ENCODE measurements at regions not wholly inside any gene's neighbourhood (a gene's known extent, or its start where the extent isn't known, plus 50 kb on each side); places are given as distances from the start of the nearest gene placed in this dataset.

DNA sequence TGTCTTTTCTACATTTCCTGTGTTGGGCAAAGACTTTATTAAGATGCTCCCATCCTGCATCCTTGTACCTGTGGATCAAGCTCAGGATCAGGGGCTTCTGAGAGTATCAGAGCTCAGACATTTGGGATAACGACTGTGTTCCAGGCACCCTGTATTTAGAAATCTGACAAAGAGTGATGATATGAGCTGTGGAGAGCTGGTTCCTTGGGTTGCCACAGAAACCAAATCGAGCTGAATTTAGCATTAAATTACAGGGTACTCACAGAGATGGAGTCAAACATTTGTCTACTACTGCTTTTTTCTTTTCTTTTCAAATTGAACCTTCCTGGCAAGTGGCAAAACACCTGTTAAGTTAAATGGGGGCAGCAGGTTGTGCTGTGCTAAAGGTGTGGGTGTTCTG is 110.6 kb downstream of the XCL2 start (continued):
- TF ChIP-seq, protein P1, sequence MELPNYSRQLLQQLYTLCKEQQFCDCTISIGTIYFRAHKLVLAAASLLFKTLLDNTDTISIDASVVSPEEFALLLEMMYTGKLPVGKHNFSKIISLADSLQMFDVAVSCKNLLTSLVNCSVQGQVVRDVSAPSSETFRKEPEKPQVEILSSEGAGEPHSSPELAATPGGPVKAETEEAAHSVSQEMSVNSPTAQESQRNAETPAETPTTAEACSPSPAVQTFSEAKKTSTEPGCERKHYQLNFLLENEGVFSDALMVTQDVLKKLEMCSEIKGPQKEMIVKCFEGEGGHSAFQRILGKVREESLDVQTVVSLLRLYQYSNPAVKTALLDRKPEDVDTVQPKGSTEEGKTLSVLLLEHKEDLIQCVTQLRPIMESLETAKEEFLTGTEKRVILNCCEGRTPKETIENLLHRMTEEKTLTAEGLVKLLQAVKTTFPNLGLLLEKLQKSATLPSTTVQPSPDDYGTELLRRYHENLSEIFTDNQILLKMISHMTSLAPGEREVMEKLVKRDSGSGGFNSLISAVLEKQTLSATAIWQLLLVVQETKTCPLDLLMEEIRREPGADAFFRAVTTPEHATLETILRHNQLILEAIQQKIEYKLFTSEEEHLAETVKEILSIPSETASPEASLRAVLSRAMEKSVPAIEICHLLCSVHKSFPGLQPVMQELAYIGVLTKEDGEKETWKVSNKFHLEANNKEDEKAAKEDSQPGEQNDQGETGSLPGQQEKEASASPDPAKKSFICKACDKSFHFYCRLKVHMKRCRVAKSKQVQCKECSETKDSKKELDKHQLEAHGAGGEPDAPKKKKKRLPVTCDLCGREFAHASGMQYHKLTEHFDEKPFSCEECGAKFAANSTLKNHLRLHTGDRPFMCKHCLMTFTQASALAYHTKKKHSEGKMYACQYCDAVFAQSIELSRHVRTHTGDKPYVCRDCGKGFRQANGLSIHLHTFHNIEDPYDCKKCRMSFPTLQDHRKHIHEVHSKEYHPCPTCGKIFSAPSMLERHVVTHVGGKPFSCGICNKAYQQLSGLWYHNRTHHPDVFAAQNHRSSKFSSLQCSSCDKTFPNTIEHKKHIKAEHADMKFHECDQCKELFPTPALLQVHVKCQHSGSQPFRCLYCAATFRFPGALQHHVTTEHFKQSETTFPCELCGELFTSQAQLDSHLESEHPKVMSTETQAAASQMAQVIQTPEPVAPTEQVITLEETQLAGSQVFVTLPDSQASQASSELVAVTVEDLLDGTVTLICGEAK (IDR thresholded peaks at IDR 0.05; ENCODE audit: borderline replicate concordance): no peak
- no peak for TF ChIP-seq TCF7 (IDR thresholded peaks at IDR 0.05; ENCODE audit: borderline replicate concordance)
- TF ChIP-seq, protein P2, sequence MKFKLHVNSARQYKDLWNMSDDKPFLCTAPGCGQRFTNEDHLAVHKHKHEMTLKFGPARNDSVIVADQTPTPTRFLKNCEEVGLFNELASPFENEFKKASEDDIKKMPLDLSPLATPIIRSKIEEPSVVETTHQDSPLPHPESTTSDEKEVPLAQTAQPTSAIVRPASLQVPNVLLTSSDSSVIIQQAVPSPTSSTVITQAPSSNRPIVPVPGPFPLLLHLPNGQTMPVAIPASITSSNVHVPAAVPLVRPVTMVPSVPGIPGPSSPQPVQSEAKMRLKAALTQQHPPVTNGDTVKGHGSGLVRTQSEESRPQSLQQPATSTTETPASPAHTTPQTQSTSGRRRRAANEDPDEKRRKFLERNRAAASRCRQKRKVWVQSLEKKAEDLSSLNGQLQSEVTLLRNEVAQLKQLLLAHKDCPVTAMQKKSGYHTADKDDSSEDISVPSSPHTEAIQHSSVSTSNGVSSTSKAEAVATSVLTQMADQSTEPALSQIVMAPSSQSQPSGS (IDR thresholded peaks at IDR 0.05; ENCODE audit: low read length): no peak

DNA sequence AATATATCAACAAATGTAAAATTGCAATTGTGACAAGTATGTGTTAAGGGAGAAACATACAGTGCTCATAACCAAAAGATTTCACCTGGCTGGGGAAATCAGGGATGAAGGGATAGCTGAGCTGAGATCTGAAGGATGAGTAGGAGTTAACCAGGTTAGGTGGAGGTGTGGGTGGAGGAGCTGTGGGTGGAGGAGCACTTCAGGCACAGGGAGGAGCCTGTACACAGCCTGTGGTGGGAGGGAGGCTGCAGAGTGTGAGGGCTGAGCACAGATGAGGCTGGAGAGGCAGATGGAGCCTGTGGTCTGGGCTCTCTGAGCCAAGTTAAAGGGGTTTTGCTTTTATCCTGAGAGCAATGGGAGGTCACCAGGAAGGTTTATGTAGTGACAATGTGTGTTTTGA is 111.9 kb downstream of the XCL2 start:
- FAIRE-seq (no peak), DNase-seq (ENCODE audit: low read depth, low spot score) (no peak), ATAC-seq (no peak)
- Histone ChIP-seq H3K27me3 (replicated peaks in 1 of 2; ENCODE audit: control insufficient read depth in 2 of 2, insufficient read depth in 2 of 2, low read length in 1 of 2) (no peaks in the 10 kb centered on the region; a peak in 2 of 4 replicates), H3K9ac (ENCODE audit: control insufficient read depth, insufficient read depth, low read length) (no peak overlapping the region), H3K4me3 (no peak overlapping the region), H3K36me3 (ENCODE audit: control insufficient read depth in 2 of 2, insufficient read depth in 2 of 2, low read length in 1 of 2) (no peaks in the 10 kb centered on the region), H2AFZ (ENCODE audit: control insufficient read depth, low read depth, low read length) (no peak overlapping the region), H3K4me1 (ENCODE audit: control insufficient read depth, insufficient read depth, low read length) (no peaks in the 10 kb centered on the region), H3K79me2 (ENCODE audit: control insufficient read depth, insufficient read depth, low read length) (no peaks in the 10 kb centered on the region), H4K20me1 (ENCODE audit: control insufficient read depth, insufficient read depth) (no peaks in the 10 kb centered on the region), H3K9me3 (replicated peaks; ENCODE audit: control insufficient read depth, insufficient read depth, low read length) (no peaks in the 10 kb centered on the region), H3K4me2 (ENCODE audit: control insufficient read depth, insufficient read depth) (no peak overlapping the region), H3K27ac (ENCODE audit: control insufficient read depth, insufficient read depth) (no peak overlapping the region)
- in situ Hi-C loops (cut with MboI) (loop anchor here (10.0 kb wide), 1 partner anchor 913 kb away; no protein-coding TSS in a partner anchor), intact Hi-C loops (cut with micrococcal nuclease; ENCODE audit: unreplicated experiment) (loop anchor here (10.0 kb wide), 1 partner anchor 703 kb away; no protein-coding TSS in a partner anchor)
- ChIA-PET CTCF (interaction anchor here (0.6 to 1.2 kb wide), 3 partner anchors 22 to 377 kb away, joined by 3 to 7 read pairs (median 5); no protein-coding TSS in a partner anchor), SMC1A (ENCODE audit: uncharacterized antibody, unreplicated experiment) (interaction anchor here (0.6 to 1.1 kb wide), 5 partner anchors 9 to 1366 kb away, joined by 3 to 5 read pairs (median 3); no protein-coding TSS in a partner anchor), RAD21 (ENCODE audit: unreplicated experiment) (interaction anchor here (0.7 to 1.4 kb wide), 5 partner anchors 62 to 172 kb away, joined by 3 to 13 read pairs (median 4); no protein-coding TSS in a partner anchor), POLR2A (no interaction called here)
- BruUV-seq (replicated peaks): no TSS peak
- TF ChIP-seq SMARCA5 (IDR thresholded peaks at IDR 0.05) (no peak), EED (IDR thresholded peaks at IDR 0.05; ENCODE audit: low read depth) (no peak), NR2C2 (IDR thresholded peaks at IDR 0.05; ENCODE audit: borderline replicate concordance, control insufficient read depth, insufficient read length, low read depth) (no peak), TARDBP (IDR thresholded peaks at IDR 0.05; ENCODE audit: borderline replicate concordance) (no peak), ZZZ3 (IDR thresholded peaks at IDR 0.05; ENCODE audit: control insufficient read depth, insufficient read length, low read depth) (no peak), RAD51 (IDR thresholded peaks at IDR 0.05) (no peak), ZNF622 (IDR thresholded peaks at IDR 0.05) (no peak), CHD2 (IDR thresholded peaks at IDR 0.05; ENCODE audit: borderline replicate concordance, low read depth, low read length) (no peak), RUNX3 (IDR thresholded peaks at IDR 0.05; ENCODE audit: low read length) (no peak), BHLHE40 (IDR thresholded peaks at IDR 0.05; ENCODE audit: borderline replicate concordance in 1 of 2, low read depth in 2 of 2, low read length in 1 of 2) (no peak), EGR1 (IDR thresholded peaks at IDR 0.05; ENCODE audit: borderline replicate concordance in 1 of 2, low read depth in 2 of 2, low read length in 2 of 2) (no peak)
- TF ChIP-seq, protein P3, sequence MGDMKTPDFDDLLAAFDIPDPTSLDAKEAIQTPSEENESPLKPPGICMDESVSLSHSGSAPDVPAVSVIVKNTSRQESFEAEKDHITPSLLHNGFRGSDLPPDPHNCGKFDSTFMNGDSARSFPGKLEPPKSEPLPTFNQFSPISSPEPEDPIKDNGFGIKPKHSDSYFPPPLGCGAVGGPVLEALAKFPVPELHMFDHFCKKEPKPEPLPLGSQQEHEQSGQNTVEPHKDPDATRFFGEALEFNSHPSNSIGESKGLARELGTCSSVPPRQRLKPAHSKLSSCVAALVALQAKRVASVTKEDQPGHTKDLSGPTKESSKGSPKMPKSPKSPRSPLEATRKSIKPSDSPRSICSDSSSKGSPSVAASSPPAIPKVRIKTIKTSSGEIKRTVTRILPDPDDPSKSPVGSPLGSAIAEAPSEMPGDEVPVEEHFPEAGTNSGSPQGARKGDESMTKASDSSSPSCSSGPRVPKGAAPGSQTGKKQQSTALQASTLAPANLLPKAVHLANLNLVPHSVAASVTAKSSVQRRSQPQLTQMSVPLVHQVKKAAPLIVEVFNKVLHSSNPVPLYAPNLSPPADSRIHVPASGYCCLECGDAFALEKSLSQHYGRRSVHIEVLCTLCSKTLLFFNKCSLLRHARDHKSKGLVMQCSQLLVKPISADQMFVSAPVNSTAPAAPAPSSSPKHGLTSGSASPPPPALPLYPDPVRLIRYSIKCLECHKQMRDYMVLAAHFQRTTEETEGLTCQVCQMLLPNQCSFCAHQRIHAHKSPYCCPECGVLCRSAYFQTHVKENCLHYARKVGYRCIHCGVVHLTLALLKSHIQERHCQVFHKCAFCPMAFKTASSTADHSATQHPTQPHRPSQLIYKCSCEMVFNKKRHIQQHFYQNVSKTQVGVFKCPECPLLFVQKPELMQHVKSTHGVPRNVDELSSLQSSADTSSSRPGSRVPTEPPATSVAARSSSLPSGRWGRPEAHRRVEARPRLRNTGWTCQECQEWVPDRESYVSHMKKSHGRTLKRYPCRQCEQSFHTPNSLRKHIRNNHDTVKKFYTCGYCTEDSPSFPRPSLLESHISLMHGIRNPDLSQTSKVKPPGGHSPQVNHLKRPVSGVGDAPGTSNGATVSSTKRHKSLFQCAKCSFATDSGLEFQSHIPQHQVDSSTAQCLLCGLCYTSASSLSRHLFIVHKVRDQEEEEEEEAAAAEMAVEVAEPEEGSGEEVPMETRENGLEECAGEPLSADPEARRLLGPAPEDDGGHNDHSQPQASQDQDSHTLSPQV (IDR thresholded peaks at IDR 0.05): no peak

Data from GM12878 (cell line).